22Rv1 (cell line): ENCODE measurements at regions not wholly inside any gene's neighbourhood (a gene's known extent, or its start where the extent isn't known, plus 50 kb on each side); places are given as distances from the start of the nearest gene placed in this dataset.
"Not testable (repeated sequence)": the region's sequence is repeated elsewhere in the genome, so short reads cannot be mapped to it uniquely, and the experiment has no call there.

Source experiments
- H3K27ac ChIP-seq: fragments of 450-650 bp; 2 replicates; pipeline ENCODE4 v1.5.1; 2017
- CTCF ChIP-seq: fragments of 450-650 bp; IDR thresholded peaks from 2 replicates; pipeline ENCODE4 v1.5.1; 2017; ENCODE audit warnings: mild to moderate bottlenecking
- ZFX ChIP-seq: fragments of 450-650 bp; IDR thresholded peaks from 2 replicates; pipeline ENCODE4 v1.6.1; 2017; ENCODE audit warnings: antibody characterized with exemption, borderline replicate concordance

- TF ChIP-seq CTCF: no peak
- no peak for TF ChIP-seq ZFX
Observed at GRCh38 chr5:12615141-12615820, 711.0 kb upstream of the CTNND2 start.

GRCh38 chr5:12614608-12615007, 710.4 kb upstream of the CTNND2 start:
- H3K27ac ChIP-seq: no peak overlapping the region
- TF ChIP-seq CTCF (no peak), ZFX (no peak)

More at GRCh38 chr5:12615141-12615820, 711.0 kb upstream of the CTNND2 start:
- H3K27ac ChIP-seq: no peak overlapping the region

- no peak for TF ChIP-seq ZFX
- TF ChIP-seq CTCF: no peak
- no peak overlapping the region for H3K27ac ChIP-seq
Observed at GRCh38 chr5:12611132-12611531, 706.9 kb upstream of the CTNND2 start.

GRCh38 chr5:12607817-12608216, 703.6 kb upstream of the CTNND2 start:
- not testable (repeated sequence) for H3K27ac ChIP-seq

GRCh38 chr5:12592228-12592627, 688.0 kb upstream of the CTNND2 start:
- no peak overlapping the region for H3K27ac ChIP-seq
- no peak for TF ChIP-seq CTCF
- no peak for TF ChIP-seq ZFX

- no peak overlapping the region for H3K27ac ChIP-seq
- TF ChIP-seq ZFX: no peak
- TF ChIP-seq CTCF: no peak
Observed at GRCh38 chr5:12586406-12586805, 682.2 kb upstream of the CTNND2 start.

- H3K27ac ChIP-seq: not testable (repeated sequence)
Observed at GRCh38 chr5:12578803-12579202, 674.6 kb upstream of the CTNND2 start.

GRCh38 chr5:12576953-12577352, 672.7 kb upstream of the CTNND2 start:
- not testable (repeated sequence) for H3K27ac ChIP-seq

GRCh38 chr5:12574298-12575093, 670.2 kb upstream of the CTNND2 start:
- H3K27ac ChIP-seq: not testable (repeated sequence)

GRCh38 chr5:12573916-12574297, 669.7 kb upstream of the CTNND2 start:
- H3K27ac ChIP-seq: not testable (repeated sequence)
